Right atrium auricular region (tissue), 2 donors: ENCODE measurements at regions not wholly inside any gene's neighbourhood (a gene's known extent, or its start where the extent isn't known, plus 50 kb on each side); places are given as distances from the start of the nearest gene placed in this dataset.

Experiments
- DNase-seq: peaks from one replicate; pipeline ENCODE4 v3.0.0-alpha.2; 2019; ENCODE audit warnings: low spot score
- H3K27ac ChIP-seq, 2 donors: fragments of 200-600 bp; sonication (generic); 1 replicate in 1 of 2; 2 replicates in 1 of 2; pipeline ENCODE4 v1.5.1; 2016 to 2019
- H3K27me3 ChIP-seq, 2 donors: fragments of 200-600 bp; sonication (generic); one replicate each; pipeline versions ENCODE4 v1.5.1 to v1.6.0; 2017 to 2019
- H3K36me3 ChIP-seq: fragments of 200-600 bp; sonication (generic); one replicate; pipeline ENCODE4 v1.5.1; 2016
- H3K4me1 ChIP-seq, 2 donors: fragments of 200-600 bp; sonication (generic); one replicate each; pipeline versions ENCODE4 v1.5.1 to v1.6.0; 2017 to 2019
- H3K4me3 ChIP-seq, 2 donors: fragments of 200-600 bp; sonication (generic); 1 replicate in 1 of 2; 2 replicates in 1 of 2; pipeline ENCODE4 v1.5.1; 2017 to 2019; ENCODE audit warnings: mild to moderate bottlenecking in 1 of 2, moderate library complexity in 1 of 2
- H3K9me3 ChIP-seq, 2 donors: fragments of 200-600 bp; sonication (generic); one replicate each; pipeline ENCODE4 v1.5.1; 2019
- CTCF ChIP-seq, 2 donors: fragments of 200-600 bp; sonication (generic); IDR thresholded peaks; one replicate each; pipeline ENCODE4 v1.5.1; 2019; ENCODE audit warnings: antibody characterized with exemption in 2 of 2

DNA sequence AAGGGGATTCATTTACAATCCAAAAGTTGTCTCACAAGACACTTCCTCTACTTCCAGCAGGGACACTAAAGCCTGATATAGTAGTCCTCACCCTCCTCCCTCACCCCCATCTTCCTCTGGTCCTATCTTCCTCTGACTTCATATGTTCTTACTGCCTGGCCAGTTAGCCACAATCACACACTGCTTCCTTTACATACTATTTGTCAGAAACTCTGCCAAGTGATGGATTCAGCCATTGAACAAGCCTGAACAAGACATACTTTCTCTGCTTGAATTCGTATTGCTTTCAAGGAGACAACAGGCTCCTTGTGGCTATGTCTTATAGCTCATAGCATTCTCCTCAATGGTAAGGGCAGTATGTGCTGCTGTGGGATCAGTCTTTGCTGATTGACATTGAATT is 672.2 kb downstream of the BCL11A start:
- no peaks in the 10 kb centered on the region for H3K4me1 ChIP-seq
- DNase-seq = no peak
- no peak overlapping the region for H3K4me3 ChIP-seq
- H3K36me3 ChIP-seq = no peaks in the 10 kb centered on the region
- no peaks in the 10 kb centered on the region for H3K27me3 ChIP-seq
- no peak overlapping the region for H3K27ac ChIP-seq
- no peak for TF ChIP-seq CTCF (IDR thresholded peaks at IDR 0.05)
- H3K9me3 ChIP-seq = no peaks in the 10 kb centered on the region

- Histone ChIP-seq H3K4me1 (no peaks in the 10 kb centered on the region), H3K36me3 (no peaks in the 10 kb centered on the region), H3K9me3 (no peaks in the 10 kb centered on the region), H3K27me3 (no peaks in the 10 kb centered on the region), H3K4me3 (no peak overlapping the region), H3K27ac (no peak overlapping the region)
- DNase-seq = no peak
- TF ChIP-seq CTCF (IDR thresholded peaks at IDR 0.05) = no peak
Measured at GRCh38 chr2:59879700-59880131, 673.7 kb downstream of the BCL11A start.

GRCh38 chr2:59875836-59876235 is 677.6 kb downstream of the BCL11A start:
- no peaks in the 10 kb centered on the region for H3K36me3 ChIP-seq
- no peak overlapping the region for H3K27ac ChIP-seq
- no peak overlapping the region for H3K4me3 ChIP-seq
- DNase-seq = no peak
- no peaks in the 10 kb centered on the region for H3K27me3 ChIP-seq
- H3K9me3 ChIP-seq = no peaks in the 10 kb centered on the region
- no peak for TF ChIP-seq CTCF (IDR thresholded peaks at IDR 0.05)
- H3K4me1 ChIP-seq = no peaks in the 10 kb centered on the region

DNA sequence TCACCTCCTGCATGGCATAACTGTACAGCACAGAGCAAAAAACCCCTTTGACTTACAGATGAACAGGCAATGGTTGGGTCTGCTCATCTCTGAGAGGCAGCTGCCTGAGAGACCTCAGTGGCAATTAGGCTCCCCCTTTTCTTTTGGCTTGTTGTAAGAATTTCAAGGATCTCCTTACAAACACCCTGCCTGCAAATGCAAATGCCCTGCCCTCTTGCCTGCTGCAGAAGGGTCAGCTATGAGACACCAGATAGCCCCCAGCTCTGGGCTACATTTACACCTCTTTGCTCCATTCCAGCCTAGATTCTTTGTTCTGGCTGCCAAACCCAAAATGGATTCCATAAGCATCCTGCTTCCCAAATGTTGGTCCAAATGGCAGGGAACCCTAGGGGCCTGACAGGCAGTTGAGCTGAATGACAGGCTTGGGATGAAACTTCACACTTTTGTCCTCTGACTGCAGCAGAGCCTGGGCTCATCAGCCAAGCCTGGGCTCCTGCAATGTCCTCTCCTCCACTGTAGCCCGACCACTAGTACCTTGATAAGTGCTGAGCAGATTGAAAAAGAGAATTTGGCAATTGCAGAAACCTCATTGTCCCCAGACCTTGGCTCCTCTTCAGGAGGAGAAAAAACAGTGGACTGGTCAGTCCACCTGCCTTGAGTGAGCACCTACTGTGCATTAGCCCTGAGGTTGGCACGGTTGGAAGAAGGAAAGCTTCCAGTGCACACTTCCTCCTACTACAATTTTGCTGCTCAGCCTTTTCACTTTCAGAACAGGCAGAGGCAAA is 678.3 kb downstream of the BCL11A start:
- H3K27ac ChIP-seq = no peak overlapping the region
- TF ChIP-seq CTCF (IDR thresholded peaks at IDR 0.05) = no peak
- H3K4me1 ChIP-seq = no peaks in the 10 kb centered on the region
- no peak for DNase-seq
- no peak overlapping the region for H3K4me3 ChIP-seq
- no peaks in the 10 kb centered on the region for H3K36me3 ChIP-seq
- no peaks in the 10 kb centered on the region for H3K9me3 ChIP-seq
- no peaks in the 10 kb centered on the region for H3K27me3 ChIP-seq

- Histone ChIP-seq H3K9me3 (no peaks in the 10 kb centered on the region), H3K4me3 (no peak overlapping the region), H3K36me3 (no peaks in the 10 kb centered on the region), H3K27me3 (no peaks in the 10 kb centered on the region), H3K4me1 (no peaks in the 10 kb centered on the region), H3K27ac (no peak overlapping the region)
- no peak for DNase-seq
- TF ChIP-seq CTCF (IDR thresholded peaks at IDR 0.05) = no peak
Measured at GRCh38 chr2:59874361-59874760, 679.1 kb downstream of the BCL11A start.

DNA sequence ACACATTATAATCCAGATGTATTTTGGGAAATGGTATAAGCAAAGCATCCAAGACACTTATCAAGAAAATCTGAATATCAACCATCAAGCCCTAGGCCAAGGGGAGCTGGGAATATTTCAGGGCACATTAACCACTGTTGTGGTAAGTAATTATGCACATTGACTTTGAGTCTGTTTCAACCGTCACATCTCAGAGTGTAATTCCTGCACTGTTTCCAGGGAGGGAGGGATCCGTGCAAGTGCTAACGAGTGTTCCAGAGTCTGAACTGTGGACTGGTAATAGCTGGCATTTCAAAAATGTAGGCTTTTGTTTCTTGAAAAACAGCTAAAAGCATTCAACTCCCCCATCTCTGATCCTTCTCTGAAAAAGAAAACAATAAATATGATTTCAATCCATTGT is 681.6 kb downstream of the BCL11A start:
- Histone ChIP-seq H3K27ac (no peak overlapping the region), H3K36me3 (no peaks in the 10 kb centered on the region), H3K4me3 (no peak overlapping the region), H3K27me3 (no peaks in the 10 kb centered on the region), H3K4me1 (no peaks in the 10 kb centered on the region), H3K9me3 (no peaks in the 10 kb centered on the region)
- TF ChIP-seq CTCF (IDR thresholded peaks at IDR 0.05) = no peak
- DNase-seq = no peak
